ENCODE measurements at regions not wholly inside any gene's neighbourhood (a gene's known extent, or its start where the extent isn't known, plus 50 kb on each side); places are given as distances from the start of the nearest gene placed in this dataset.

DNA sequence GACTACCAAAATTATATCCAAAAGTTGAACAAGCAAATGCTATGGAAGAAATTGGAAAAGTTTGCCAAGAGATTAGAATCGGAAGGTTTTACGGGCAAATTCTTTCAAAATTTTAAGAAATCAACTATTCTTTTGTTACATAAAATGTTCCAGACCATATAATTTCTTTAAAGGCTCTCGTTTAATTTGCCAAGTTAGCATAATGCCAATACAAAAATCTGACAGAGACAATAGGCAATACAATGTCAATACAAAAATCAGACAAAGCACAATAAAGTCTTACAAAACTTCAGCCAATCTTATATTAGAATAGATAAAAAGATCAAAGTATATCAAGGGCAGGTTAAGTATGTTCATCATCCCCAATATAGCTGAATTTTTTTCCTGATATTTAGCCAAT is 224.2 kb downstream of the BCL11A start:
- no peaks in the 10 kb centered on the region; the same call in 1 of the 2 replicates for H3K4me1 ChIP-seq
- H3K36me3 ChIP-seq: no peaks in the 10 kb centered on the region
- H3K4me3 ChIP-seq (ENCODE audit: low read depth, low read length): no peak overlapping the region
- DNase-seq: no peak
- TF ChIP-seq, protein P1, sequence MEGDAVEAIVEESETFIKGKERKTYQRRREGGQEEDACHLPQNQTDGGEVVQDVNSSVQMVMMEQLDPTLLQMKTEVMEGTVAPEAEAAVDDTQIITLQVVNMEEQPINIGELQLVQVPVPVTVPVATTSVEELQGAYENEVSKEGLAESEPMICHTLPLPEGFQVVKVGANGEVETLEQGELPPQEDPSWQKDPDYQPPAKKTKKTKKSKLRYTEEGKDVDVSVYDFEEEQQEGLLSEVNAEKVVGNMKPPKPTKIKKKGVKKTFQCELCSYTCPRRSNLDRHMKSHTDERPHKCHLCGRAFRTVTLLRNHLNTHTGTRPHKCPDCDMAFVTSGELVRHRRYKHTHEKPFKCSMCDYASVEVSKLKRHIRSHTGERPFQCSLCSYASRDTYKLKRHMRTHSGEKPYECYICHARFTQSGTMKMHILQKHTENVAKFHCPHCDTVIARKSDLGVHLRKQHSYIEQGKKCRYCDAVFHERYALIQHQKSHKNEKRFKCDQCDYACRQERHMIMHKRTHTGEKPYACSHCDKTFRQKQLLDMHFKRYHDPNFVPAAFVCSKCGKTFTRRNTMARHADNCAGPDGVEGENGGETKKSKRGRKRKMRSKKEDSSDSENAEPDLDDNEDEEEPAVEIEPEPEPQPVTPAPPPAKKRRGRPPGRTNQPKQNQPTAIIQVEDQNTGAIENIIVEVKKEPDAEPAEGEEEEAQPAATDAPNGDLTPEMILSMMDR (IDR thresholded peaks at IDR 0.05; ENCODE audit: low read depth, low read length): no peak
- H3K27me3 ChIP-seq: no peaks in the 10 kb centered on the region
- H3K9me3 ChIP-seq: no peaks in the 10 kb centered on the region

DNA sequence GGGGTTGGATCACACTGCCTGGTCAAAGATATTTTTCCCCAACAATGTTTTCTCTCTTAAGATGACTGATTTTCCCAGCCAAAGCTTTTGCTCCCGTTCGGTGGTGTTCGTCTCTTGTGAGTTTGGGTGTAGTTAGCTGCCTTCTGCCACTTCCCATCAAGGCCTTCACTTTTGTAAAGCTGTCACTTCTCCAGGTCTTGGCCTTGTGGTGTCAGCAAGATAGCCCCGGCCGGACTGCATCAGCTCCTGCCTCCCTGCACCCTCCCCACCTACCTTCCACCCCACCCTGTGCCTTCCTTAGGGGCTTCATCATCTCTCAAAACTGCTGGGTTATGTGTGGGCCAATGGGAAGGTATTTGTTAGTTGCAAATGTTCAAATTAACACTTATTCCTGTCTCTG is 228.9 kb downstream of the BCL11A start:
- Histone ChIP-seq H3K27me3 (no peaks in the 10 kb centered on the region), H3K9me3 (no peaks in the 10 kb centered on the region), H3K4me1 (no peaks in the 10 kb centered on the region), H3K4me3 (ENCODE audit: low read depth, low read length) (no peak overlapping the region), H3K36me3 (no peaks in the 10 kb centered on the region)
- DNase-seq: no peak
- TF ChIP-seq, protein P1 (IDR thresholded peaks at IDR 0.05; ENCODE audit: low read depth, low read length): no peak

DNA sequence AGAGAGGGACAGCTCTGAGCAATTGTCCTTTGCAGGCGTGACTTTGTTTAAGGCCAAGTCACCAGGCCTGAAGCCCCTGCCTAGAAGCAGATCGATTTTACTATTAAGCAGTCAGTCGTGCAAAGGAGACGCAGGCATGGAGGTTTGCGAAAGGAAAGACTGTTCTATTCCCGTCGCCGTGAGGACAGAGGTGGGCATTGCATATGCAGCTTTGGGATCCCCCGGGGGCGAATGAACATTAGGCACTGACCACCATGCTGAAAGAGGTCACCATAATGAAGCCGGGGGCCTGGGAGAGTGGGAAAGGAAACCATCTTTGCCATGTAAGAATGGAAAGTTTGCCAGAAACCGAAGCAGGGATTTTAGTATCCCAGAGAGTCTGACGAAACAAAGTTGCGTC is 231.6 kb downstream of the BCL11A start:
- H3K27me3 ChIP-seq: no peaks in the 10 kb centered on the region
- H3K4me3 ChIP-seq (ENCODE audit: low read depth, low read length): no peak overlapping the region
- no peak for DNase-seq
- no peaks in the 10 kb centered on the region for H3K9me3 ChIP-seq
- no peaks in the 10 kb centered on the region for H3K36me3 ChIP-seq
- no peaks in the 10 kb centered on the region for H3K4me1 ChIP-seq
- TF ChIP-seq, protein P1 (IDR thresholded peaks at IDR 0.05; ENCODE audit: low read depth, low read length): no peak

DNA sequence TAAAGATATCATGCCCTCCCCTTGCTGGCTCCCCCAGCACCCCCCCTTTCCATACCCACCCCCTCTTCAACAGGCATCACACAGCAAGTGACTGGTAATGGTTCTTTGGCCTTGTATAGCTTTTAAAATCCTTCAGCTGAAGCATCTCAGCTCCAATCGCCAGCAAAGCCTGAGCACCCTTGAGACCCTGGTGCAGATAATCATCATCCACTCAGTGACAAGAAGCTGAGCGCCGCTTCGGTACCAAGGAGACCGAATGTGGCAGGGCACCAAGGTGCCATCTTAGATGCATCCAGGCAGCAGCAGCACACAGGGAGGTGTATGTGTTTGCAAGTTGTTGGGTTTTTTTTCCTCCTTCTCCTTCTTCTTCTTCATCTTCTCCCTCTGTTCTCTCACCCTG is 232.7 kb downstream of the BCL11A start:
- Histone ChIP-seq H3K4me3 (ENCODE audit: low read depth, low read length) (no peak overlapping the region), H3K9me3 (no peaks in the 10 kb centered on the region), H3K36me3 (no peaks in the 10 kb centered on the region), H3K4me1 (no peaks in the 10 kb centered on the region), H3K27me3 (no peaks in the 10 kb centered on the region)
- DNase-seq: no peak
- TF ChIP-seq, protein P1 (IDR thresholded peaks at IDR 0.05; ENCODE audit: low read depth, low read length): no peak

DNA sequence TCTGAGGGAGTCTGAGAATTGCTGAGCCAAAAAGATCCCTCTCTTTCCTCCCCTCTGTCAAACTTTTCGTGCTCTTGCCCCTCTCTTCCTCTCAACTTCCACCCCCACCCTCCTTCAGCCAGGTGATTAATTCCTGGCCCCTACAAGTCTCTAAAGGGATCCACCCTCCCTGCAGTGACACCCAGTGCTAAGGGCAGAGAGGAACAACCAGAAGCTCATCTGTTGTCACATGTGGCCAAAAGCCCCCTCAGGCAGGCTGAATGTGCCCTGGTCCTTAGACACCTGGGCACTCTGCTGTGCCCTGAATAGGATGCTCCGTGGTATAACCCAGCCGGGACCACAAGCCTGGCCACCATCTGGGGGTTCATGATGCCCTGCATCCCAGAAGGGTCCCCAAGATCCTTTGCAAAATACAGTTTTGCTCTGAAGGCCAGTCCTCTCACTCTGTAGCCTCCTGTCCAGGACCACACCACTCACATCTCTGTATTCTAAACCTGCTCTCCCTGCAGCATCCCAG is 234.4 kb downstream of the BCL11A start:
- Histone ChIP-seq H3K4me3 (ENCODE audit: low read depth, low read length) (no peak overlapping the region), H3K4me1 (no peaks in the 10 kb centered on the region), H3K27me3 (no peaks in the 10 kb centered on the region)

DNA sequence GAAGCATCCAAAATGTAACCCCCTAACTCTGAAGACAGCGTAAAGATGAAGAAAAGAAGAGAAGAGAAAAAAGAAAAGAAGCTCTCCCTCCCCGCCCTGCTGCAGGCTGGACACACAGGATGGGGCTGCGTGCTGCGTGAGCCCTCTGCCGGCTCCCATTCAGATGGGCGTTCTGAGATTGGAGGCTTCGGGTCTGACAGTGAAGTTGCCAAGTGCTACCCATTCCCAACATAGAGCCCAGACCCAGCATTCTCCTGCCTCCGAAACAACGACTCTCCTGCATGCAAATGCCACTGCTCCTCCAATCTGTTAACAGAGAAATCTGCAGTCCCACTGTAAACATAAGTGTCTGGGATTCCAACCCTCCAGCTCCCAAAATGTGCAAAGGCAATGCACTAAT is 234.9 kb downstream of the BCL11A start:
- Histone ChIP-seq H3K36me3 (no peaks in the 10 kb centered on the region), H3K4me1 (no peaks in the 10 kb centered on the region), H3K4me3 (ENCODE audit: low read depth, low read length) (no peak overlapping the region), H3K27me3 (no peaks in the 10 kb centered on the region), H3K9me3 (no peaks in the 10 kb centered on the region)
- TF ChIP-seq, protein P1 (IDR thresholded peaks at IDR 0.05; ENCODE audit: low read depth, low read length): no peak
- DNase-seq: no peak

More for the DNA sequence above, 234.4 kb downstream of the BCL11A start:
- DNase-seq: no peak
- H3K36me3 ChIP-seq: no peaks in the 10 kb centered on the region
- TF ChIP-seq, protein P1 (IDR thresholded peaks at IDR 0.05; ENCODE audit: low read depth, low read length): no peak
- H3K9me3 ChIP-seq: no peaks in the 10 kb centered on the region

Measured in BE2C (cell line).